ENCODE measurements at regions not wholly inside any gene's neighbourhood (a gene's known extent, or its start where the extent isn't known, plus 50 kb on each side); places are given as distances from the start of the nearest gene placed in this dataset.

GRCh38 chr3:13931172-13931571 is 51.3 kb upstream of the WNT7A start:
- Histone ChIP-seq H3K27me3 (ENCODE audit: low read depth, low read length) (no peaks in the 10 kb centered on the region), H3K9me3 (ENCODE audit: control insufficient read depth in 1 of 2, low read length in 2 of 2) (peaks cover 0 to 34% of the 10 kb centered on the region in 2 donors), H3K27ac (ENCODE audit: low read length) (no peak overlapping the region), H3K4me1 (ENCODE audit: control insufficient read depth in 1 of 2, insufficient read depth in 2 of 2, low read length in 2 of 2) (peaks cover 0 to 4% of the 10 kb centered on the region in 2 donors), H3K36me3 (ENCODE audit: control insufficient read depth in 1 of 2, insufficient read depth in 2 of 2, low read length in 2 of 2) (no peaks in the 10 kb centered on the region), H3K4me3 (ENCODE audit: low read depth in 1 of 2, low read length in 2 of 2) (no peak overlapping the region)

Measured in muscle layer of duodenum (tissue), 2 donors.